Right lobe of liver (tissue), 6 donors: ENCODE measurements at regions not wholly inside any gene's neighbourhood (a gene's known extent, or its start where the extent isn't known, plus 50 kb on each side); places are given as distances from the start of the nearest gene placed in this dataset.

Source experiments
- ATAC-seq, 4 donors: fragments of 200-7000 bp; cut with Tn5 transposase; one replicate each; pipeline ENCODE4 v1.9.1; 2020; ENCODE audit warnings: mild to moderate bottlenecking in 4 of 4, moderate library complexity in 4 of 4
- DNase-seq, 3 donors: peaks; one replicate each; pipeline ENCODE4 v3.0.0-alpha.2; 2020
- H3K27ac ChIP-seq, 3 donors: fragments of 200-600 bp; one replicate each; pipeline ENCODE4 v1.8.0; 2022
- H3K27me3 ChIP-seq, 2 donors: fragments of 200-600 bp; one replicate each; pipeline ENCODE4 v1.8.0; 2022
- H3K36me3 ChIP-seq, 4 donors: fragments of 200-600 bp; sonication (generic) in 1 of 4; one replicate each; pipeline versions ENCODE4 v1.5.1 to v1.8.0; 2017 to 2022; ENCODE audit warnings: control low read depth in 1 of 4
- H3K4me1 ChIP-seq, 4 donors: fragments of 200-600 bp; sonication (generic) in 1 of 4; one replicate each; pipeline versions ENCODE4 v1.5.1 to v1.8.0; 2017 to 2022; ENCODE audit warnings: control low read depth in 1 of 4
- H3K4me3 ChIP-seq, 3 donors: fragments of 200-600 bp; one replicate each; pipeline ENCODE4 v1.8.0; 2022
- H3K9me3 ChIP-seq, 4 donors: fragments of 200-600 bp; sonication (generic) in 1 of 4; one replicate each; pipeline versions ENCODE4 v1.5.1 to v1.8.0; 2017 to 2022; ENCODE audit warnings: control low read depth in 1 of 4
- POLR2A ChIP-seq: fragments of 450-650 bp; IDR thresholded peaks from one replicate; pipeline ENCODE4 v1.6.1; 2017; ENCODE audit warnings: antibody characterized with exemption, mild to moderate bottlenecking
- WGBS: methylation state at CpG from one replicate; pipeline ENCODE4 v1.1.6; 2018; ENCODE audit warnings: low coverage, low lambda C conversion rate; ENCODE audit not compliant: insufficient coverage; ENCODE audit errors: missing lambda C conversion rate; 5-methylcytosine and 5-hydroxymethylcytosine counted together
- intact Hi-C, 2 donors: fragments of 100-400 bp; cut with DNase I; formaldehyde crosslinking; loops; one replicate each; pipeline versions ENCODE4 v1.11.2 to v1.14.1; 2022
- TF ChIP-seq, protein P1 (sequence below), 4 donors: fragments of 200-600 bp in 3 of 4; fragments of 450-650 bp in 1 of 4; IDR thresholded peaks; one replicate each; pipeline versions ENCODE4 v1.5.1 to v1.8.0; 2016 to 2022; ENCODE audit warnings: antibody characterized with exemption in 4 of 4, mild to moderate bottlenecking in 2 of 4
- donor health status: DM: no; HTN: yes; CAD: no.
- donor health status: DM: no; HTN: no; CAD: no.
- donor health status: DM: no; HTN: no; CAD: no.
- donor health status: DM: no; HTN: yes; CAD: no.
- donor health status: DM: no; HTN: yes; CAD: no.

DNA sequence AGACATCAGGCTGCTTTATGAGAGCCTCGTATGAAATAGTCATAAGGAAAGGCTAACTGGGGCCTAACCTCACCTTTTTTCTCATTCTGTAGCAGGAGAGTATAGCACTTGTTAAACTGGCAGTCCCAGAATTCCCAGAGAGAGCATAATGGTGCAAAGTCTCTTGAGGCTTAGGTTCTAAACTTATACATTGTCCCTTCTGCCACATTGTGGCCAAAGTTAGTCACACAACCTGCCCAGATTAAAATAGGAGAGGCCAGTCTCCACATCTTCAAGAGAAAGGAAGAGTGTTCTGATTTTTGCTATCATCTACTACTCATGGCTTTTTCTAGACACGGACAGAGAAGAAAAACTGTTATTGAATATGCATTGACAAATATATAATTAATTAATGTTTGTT, 1588.9 kb upstream of the PCDH7 start:
- Histone ChIP-seq H3K27me3 (no peaks in the 10 kb centered on the region), H3K4me3 (no peak overlapping the region), H3K9me3 (no peaks in the 10 kb centered on the region), H3K27ac (no peak overlapping the region), H3K36me3 (no peaks in the 10 kb centered on the region), H3K4me1 (no peaks in the 10 kb centered on the region)
- DNase-seq (no peak), ATAC-seq (no peak)
- WGBS = 43% methylated on average over 2 of the region's 2 CpGs
- intact Hi-C loops = no loop called here
- TF ChIP-seq POLR2A = no peak
- TF ChIP-seq, protein P1, sequence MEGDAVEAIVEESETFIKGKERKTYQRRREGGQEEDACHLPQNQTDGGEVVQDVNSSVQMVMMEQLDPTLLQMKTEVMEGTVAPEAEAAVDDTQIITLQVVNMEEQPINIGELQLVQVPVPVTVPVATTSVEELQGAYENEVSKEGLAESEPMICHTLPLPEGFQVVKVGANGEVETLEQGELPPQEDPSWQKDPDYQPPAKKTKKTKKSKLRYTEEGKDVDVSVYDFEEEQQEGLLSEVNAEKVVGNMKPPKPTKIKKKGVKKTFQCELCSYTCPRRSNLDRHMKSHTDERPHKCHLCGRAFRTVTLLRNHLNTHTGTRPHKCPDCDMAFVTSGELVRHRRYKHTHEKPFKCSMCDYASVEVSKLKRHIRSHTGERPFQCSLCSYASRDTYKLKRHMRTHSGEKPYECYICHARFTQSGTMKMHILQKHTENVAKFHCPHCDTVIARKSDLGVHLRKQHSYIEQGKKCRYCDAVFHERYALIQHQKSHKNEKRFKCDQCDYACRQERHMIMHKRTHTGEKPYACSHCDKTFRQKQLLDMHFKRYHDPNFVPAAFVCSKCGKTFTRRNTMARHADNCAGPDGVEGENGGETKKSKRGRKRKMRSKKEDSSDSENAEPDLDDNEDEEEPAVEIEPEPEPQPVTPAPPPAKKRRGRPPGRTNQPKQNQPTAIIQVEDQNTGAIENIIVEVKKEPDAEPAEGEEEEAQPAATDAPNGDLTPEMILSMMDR (IDR thresholded peaks at IDR 0.05) = no peak

DNA sequence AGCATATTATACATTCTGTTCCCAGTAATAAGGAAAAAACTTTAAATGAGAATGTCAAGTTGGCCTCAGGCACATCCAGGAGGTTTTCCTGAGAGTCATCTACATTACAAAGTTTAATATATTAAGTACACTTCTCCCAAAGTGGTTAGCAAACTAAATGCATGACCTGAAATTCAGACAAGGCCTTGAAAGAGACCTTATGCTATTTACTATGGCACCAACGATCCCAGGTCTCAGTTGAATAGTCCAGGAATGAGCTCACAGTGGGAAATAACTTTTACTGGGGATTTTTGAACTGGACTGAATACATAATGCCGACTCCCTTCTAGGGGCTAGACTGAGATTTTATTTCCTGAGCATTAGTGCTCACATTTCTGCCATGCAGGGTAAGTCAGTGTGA, 1577.5 kb upstream of the PCDH7 start:
- intact Hi-C loops = no loop called here
- no peak for DNase-seq
- no peak for ATAC-seq
- WGBS = 52% methylated on average over 2 of the region's 2 CpGs
- Histone ChIP-seq H3K9me3 (no peaks in the 10 kb centered on the region), H3K27ac (no peak overlapping the region), H3K36me3 (no peaks in the 10 kb centered on the region), H3K4me3 (no peak overlapping the region), H3K27me3 (no peaks in the 10 kb centered on the region), H3K4me1 (no peaks in the 10 kb centered on the region)
- TF ChIP-seq POLR2A = no peak
- TF ChIP-seq, protein P1 (IDR thresholded peaks at IDR 0.05) = no peak

DNA sequence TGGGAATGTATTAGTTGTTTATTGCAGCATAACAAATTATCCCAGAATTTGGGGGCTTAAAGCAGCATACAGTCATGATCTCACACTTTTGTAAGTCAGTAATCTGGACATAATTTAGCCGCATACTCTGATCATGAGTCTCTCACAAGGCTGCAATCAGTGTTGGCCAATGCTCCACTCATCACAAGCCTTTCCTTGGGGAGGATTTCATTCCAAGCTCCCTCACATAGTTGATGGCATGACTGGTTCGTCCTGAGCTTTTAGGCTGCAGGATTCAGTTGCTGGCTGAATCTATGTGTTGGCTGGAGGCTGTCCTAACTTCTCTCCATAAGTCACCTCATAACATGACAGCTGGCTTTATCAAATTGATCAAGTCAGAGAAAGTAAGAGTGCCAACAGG, 1568.6 kb upstream of the PCDH7 start:
- Histone ChIP-seq H3K4me1 (no peaks in the 10 kb centered on the region), H3K36me3 (no peaks in the 10 kb centered on the region), H3K9me3 (no peaks in the 10 kb centered on the region), H3K27ac (no peak overlapping the region), H3K27me3 (no peaks in the 10 kb centered on the region), H3K4me3 (no peak overlapping the region)
- intact Hi-C loops = no loop called here
- DNase-seq (no peak), ATAC-seq (no peak)
- TF ChIP-seq, protein P1 (IDR thresholded peaks at IDR 0.05) = no peak
- no peak for TF ChIP-seq POLR2A
- WGBS = 37% methylated on average over 2 of the region's 2 CpGs

DNA sequence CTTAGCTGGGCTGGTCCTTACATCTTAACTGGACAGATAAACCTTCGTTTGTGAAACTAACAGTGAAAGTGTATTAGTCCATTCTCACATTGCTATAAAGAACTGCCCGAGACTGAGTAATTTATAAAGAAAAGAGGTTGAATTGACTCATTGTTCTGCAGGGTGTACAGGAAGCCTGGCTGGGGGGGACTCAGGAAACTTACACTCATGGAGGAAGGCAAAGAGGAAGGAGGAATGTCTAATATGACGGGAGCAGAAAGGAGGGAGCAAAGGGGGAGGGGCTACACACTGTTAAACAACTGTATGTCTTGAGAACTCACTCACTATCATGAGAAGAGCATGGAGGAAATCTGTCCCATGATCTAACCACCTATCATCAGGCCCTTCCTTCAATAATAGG, 1566.5 kb upstream of the PCDH7 start:
- 10% methylated on average over 3 of the region's 3 CpGs for WGBS
- H3K9me3 ChIP-seq = no peaks in the 10 kb centered on the region
- ATAC-seq (peak in 2 of 4 donors; percentile 47 to 49), DNase-seq (no peak)
- intact Hi-C loops = no loop called here
- no peak overlapping the region for H3K27ac ChIP-seq
- no peaks in the 10 kb centered on the region for H3K4me1 ChIP-seq
- TF ChIP-seq, protein P1 (IDR thresholded peaks at IDR 0.05) = no peak
- no peak for TF ChIP-seq POLR2A
- no peaks in the 10 kb centered on the region for H3K27me3 ChIP-seq
- no peak overlapping the region for H3K4me3 ChIP-seq
- no peaks in the 10 kb centered on the region for H3K36me3 ChIP-seq

DNA sequence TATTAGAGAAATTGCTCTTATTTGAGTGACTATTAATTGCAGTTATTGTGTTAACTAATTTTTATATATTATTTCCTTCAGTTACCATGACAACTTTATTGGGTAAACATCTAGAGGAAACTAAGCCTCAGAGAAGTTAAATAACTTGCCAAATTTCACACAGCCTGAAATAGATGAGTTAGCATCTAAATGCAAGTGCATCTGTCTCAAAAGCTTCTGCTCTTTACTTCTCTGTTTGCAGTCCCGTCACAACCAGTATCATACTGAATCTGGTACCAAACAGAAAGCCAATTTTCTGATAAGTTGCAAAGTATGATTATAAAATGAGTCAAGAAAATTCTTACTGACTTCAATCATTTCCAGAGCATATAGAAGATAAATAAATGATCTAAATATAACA, 1544.9 kb upstream of the PCDH7 start:
- H3K4me1 ChIP-seq = no peaks in the 10 kb centered on the region
- TF ChIP-seq, protein P1 (IDR thresholded peaks at IDR 0.05) = no peak
- TF ChIP-seq POLR2A = no peak
- WGBS = 58% methylated on average over 1 of the region's 1 CpG
- ATAC-seq (no peak), DNase-seq (no peak)
- no peaks in the 10 kb centered on the region for H3K36me3 ChIP-seq
- H3K27ac ChIP-seq = no peak overlapping the region
- H3K4me3 ChIP-seq = no peak overlapping the region
- no peaks in the 10 kb centered on the region for H3K9me3 ChIP-seq
- no peaks in the 10 kb centered on the region for H3K27me3 ChIP-seq
- intact Hi-C loops = no loop called here
